ENCODE measurements at regions not wholly inside any gene's neighbourhood (a gene's known extent, or its start where the extent isn't known, plus 50 kb on each side); places are given as distances from the start of the nearest gene placed in this dataset.

DNA sequence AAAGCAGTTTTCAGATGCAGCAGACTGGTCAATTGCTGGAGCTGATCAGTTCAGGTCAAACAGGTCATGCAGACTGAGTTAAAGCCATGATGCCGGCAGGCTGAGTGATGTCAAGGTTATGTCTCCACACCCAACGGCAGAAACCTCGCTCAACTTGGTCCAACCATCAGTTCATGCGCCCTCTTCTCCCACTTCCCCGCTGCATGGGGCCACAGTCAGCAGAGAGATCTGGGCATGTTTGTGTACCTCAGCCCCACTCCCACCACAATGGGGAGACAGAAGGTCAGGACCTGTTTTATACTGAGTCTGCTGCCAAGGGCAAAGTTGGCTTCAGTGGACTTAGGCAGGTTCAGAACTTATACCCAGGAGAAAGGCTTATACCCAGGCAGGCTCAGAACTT lies 118.7 kb downstream of the TRIM29 start:
- TF ChIP-seq, protein P1, sequence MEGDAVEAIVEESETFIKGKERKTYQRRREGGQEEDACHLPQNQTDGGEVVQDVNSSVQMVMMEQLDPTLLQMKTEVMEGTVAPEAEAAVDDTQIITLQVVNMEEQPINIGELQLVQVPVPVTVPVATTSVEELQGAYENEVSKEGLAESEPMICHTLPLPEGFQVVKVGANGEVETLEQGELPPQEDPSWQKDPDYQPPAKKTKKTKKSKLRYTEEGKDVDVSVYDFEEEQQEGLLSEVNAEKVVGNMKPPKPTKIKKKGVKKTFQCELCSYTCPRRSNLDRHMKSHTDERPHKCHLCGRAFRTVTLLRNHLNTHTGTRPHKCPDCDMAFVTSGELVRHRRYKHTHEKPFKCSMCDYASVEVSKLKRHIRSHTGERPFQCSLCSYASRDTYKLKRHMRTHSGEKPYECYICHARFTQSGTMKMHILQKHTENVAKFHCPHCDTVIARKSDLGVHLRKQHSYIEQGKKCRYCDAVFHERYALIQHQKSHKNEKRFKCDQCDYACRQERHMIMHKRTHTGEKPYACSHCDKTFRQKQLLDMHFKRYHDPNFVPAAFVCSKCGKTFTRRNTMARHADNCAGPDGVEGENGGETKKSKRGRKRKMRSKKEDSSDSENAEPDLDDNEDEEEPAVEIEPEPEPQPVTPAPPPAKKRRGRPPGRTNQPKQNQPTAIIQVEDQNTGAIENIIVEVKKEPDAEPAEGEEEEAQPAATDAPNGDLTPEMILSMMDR (IDR thresholded peaks at IDR 0.05; ENCODE audit: poor library complexity) = no peak
- no peak for TF ChIP-seq EZH2phosphoT487 (IDR thresholded peaks at IDR 0.05; ENCODE audit: low read depth, severe bottlenecking, unreplicated experiment)

All from hepatocyte (in vitro differentiated cells).